Testis (tissue), 2 donors: ENCODE measurements at regions not wholly inside any gene's neighbourhood (a gene's known extent, or its start where the extent isn't known, plus 50 kb on each side); places are given as distances from the start of the nearest gene placed in this dataset.

Source experiments
- POLR2A ChIP-seq: fragments of 450-650 bp; IDR thresholded peaks from one replicate; pipeline ENCODE4 v1.6.1; 2017; ENCODE audit warnings: antibody characterized with exemption, mild to moderate bottlenecking, moderate library complexity
- TF ChIP-seq, protein P1 (sequence below), 3 experiments: fragments of 450-650 bp in 2 of 3; fragments of 200-600 bp in 1 of 3; sonication (generic) in 1 of 3; IDR thresholded peaks; one replicate each; pipeline ENCODE4 v1.5.1; 2016 to 2019; ENCODE audit warnings: antibody characterized with exemption in 3 of 3, mild to moderate bottlenecking in 2 of 3, moderate library complexity in 1 of 3

DNA sequence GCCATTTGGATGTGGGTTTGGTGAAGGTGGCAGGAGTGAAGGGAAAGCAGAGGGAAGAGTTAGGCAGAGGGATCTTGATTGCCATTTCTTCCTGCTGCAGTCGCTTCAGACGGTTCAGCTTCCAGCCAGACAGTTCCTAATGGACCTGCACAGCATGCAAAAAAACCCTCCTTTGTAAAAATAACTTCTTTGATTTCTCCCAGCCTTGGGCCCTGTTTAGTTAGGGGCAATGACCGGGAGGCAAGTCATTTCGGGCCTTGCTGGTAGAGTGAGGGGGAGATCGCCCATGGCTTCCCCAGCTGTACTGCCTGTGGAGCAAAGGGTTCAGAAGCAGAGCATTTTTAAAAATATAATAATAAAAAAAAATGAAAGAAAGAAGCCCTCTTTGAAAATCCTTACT lies 67.2 kb upstream of the TLE1 start:
- TF ChIP-seq, protein P1, sequence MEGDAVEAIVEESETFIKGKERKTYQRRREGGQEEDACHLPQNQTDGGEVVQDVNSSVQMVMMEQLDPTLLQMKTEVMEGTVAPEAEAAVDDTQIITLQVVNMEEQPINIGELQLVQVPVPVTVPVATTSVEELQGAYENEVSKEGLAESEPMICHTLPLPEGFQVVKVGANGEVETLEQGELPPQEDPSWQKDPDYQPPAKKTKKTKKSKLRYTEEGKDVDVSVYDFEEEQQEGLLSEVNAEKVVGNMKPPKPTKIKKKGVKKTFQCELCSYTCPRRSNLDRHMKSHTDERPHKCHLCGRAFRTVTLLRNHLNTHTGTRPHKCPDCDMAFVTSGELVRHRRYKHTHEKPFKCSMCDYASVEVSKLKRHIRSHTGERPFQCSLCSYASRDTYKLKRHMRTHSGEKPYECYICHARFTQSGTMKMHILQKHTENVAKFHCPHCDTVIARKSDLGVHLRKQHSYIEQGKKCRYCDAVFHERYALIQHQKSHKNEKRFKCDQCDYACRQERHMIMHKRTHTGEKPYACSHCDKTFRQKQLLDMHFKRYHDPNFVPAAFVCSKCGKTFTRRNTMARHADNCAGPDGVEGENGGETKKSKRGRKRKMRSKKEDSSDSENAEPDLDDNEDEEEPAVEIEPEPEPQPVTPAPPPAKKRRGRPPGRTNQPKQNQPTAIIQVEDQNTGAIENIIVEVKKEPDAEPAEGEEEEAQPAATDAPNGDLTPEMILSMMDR (IDR thresholded peaks at IDR 0.05): no peak
- TF ChIP-seq POLR2A: no peak
